ENCODE measurements at regions not wholly inside any gene's neighbourhood (a gene's known extent, or its start where the extent isn't known, plus 50 kb on each side); places are given as distances from the start of the nearest gene placed in this dataset.

GRCh38 chr6:19635728-19636127 lies 201.4 kb upstream of the ID4 start:
- no peak overlapping the region for H2BK20ac ChIP-seq (ENCODE audit: low read depth, low read length)
- H3K9me3 ChIP-seq (ENCODE audit: control insufficient read depth, insufficient read depth, low read length): no peaks in the 10 kb centered on the region
- no peak overlapping the region for H3K4ac ChIP-seq (ENCODE audit: low read depth, low read length)
- no peak overlapping the region for H3K4me2 ChIP-seq (ENCODE audit: low read depth, low read length)
- dilution Hi-C loops (cut with HindIII; ENCODE audit: low sequenced_read_pairs, unreplicated experiment): no loop called here
- no peak overlapping the region for H3K14ac ChIP-seq (replicated peaks; ENCODE audit: low read depth, low read length)
- no peak overlapping the region for H3K56ac ChIP-seq (ENCODE audit: extremely low read depth, insufficient read depth, low read length)
- intact Hi-C loops (cut with micrococcal nuclease): no loop called here
- H4K5ac ChIP-seq (ENCODE audit: low read depth, low read length): no peak overlapping the region
- H3K23ac ChIP-seq (ENCODE audit: low read depth, low read length): no peak overlapping the region
- no peak overlapping the region for H2AFZ ChIP-seq (replicated peaks; ENCODE audit: low read length, poor library complexity)
- DNase-seq (no peak), ATAC-seq (ENCODE audit: low read depth) (no peak)
- TF ChIP-seq POLR2A (IDR thresholded peaks at IDR 0.05; ENCODE audit: low read depth, low read length) (no peak), RAD21 (IDR thresholded peaks at IDR 0.05; ENCODE audit: low read length) (no peak), RFX5 (IDR thresholded peaks at IDR 0.05; ENCODE audit: low read depth, low read length) (no peak), SMC3 (IDR thresholded peaks at IDR 0.05; ENCODE audit: low read depth, low read length) (no peak), MXI1 (IDR thresholded peaks at IDR 0.05; ENCODE audit: borderline replicate concordance, low read depth, low read length) (no peak), CHD1 (IDR thresholded peaks at IDR 0.05; ENCODE audit: low read depth, low read length) (no peak), FOS (IDR thresholded peaks at IDR 0.05; ENCODE audit: low read depth, low read length) (no peak), USF2 (IDR thresholded peaks at IDR 0.05; ENCODE audit: low read depth, low read length) (no peak), MAFK (IDR thresholded peaks at IDR 0.05; ENCODE audit: low read depth, low read length) (no peak), RCOR1 (IDR thresholded peaks at IDR 0.05; ENCODE audit: insufficient replicate concordance, low read length) (no peak), MAZ (IDR thresholded peaks at IDR 0.05; ENCODE audit: borderline replicate concordance, low read depth, low read length) (no peak), CEBPB (IDR thresholded peaks at IDR 0.05; ENCODE audit: low read depth, low read length) (no peak)
- no peak overlapping the region for H2AK9ac ChIP-seq (replicated peaks; ENCODE audit: low read depth, low read length, poor library complexity)
- H4K8ac ChIP-seq (ENCODE audit: low read depth in 2 of 2, low read length in 2 of 2): no peak overlapping the region
- H3K27me3 ChIP-seq (ENCODE audit: control insufficient read depth, insufficient read depth, low read length): no peaks in the 10 kb centered on the region
- H3K18ac ChIP-seq (ENCODE audit: low read depth, low read length): no peak overlapping the region
- no peak overlapping the region for H2BK120ac ChIP-seq (ENCODE audit: low read depth, low read length)
- CTCF ChIA-PET: no interaction called here
- H2AK5ac ChIP-seq (ENCODE audit: low read depth, low read length): no peak overlapping the region
- H3K27ac ChIP-seq (ENCODE audit: insufficient read depth, low read length): no peak overlapping the region
- no peak overlapping the region for H2BK5ac ChIP-seq (ENCODE audit: low read depth, low read length, poor library complexity, severe bottlenecking)
- H4K20me1 ChIP-seq (ENCODE audit: insufficient read depth, low read length): no peaks in the 10 kb centered on the region
- no CpG with 5 or more reads among the region's 2 CpGs for WGBS, 2 experiments (ENCODE audit: extremely low coverage in 2 of 2, insufficient read length in 1 of 2)
- no peak overlapping the region for H4K91ac ChIP-seq (ENCODE audit: insufficient read depth, low read depth, low read length)
- no peaks in the 10 kb centered on the region for H3K79me1 ChIP-seq (ENCODE audit: low read depth in 1 of 2, low read length in 2 of 2)
- no peaks in the 10 kb centered on the region for H3K4me1 ChIP-seq (ENCODE audit: control insufficient read depth, insufficient read depth, low read length)
- H3K9me1 ChIP-seq (ENCODE audit: insufficient read depth, low read length): no peaks in the 10 kb centered on the region
- no peak overlapping the region for H2BK15ac ChIP-seq (ENCODE audit: low read depth, low read length)
- no TSS peak for BruUV-seq (replicated peaks)
- no peaks in the 10 kb centered on the region for H3K36me3 ChIP-seq (ENCODE audit: control insufficient read depth, insufficient read depth, low read length)
- H3K4me3 ChIP-seq (ENCODE audit: insufficient read depth, low read depth, low read length): no peak overlapping the region
- in situ Hi-C loops (cut with MboI; ENCODE audit: low sequenced_read_pairs): no loop called here
- H3K9ac ChIP-seq (ENCODE audit: low read depth, low read length): no peak overlapping the region
- POLR2A ChIA-PET (ENCODE audit: unreplicated experiment): no interaction called here

Measured in IMR-90 (cell line).